Skeletal muscle tissue (tissue), 3 donors: ENCODE measurements at regions not wholly inside any gene's neighbourhood (a gene's known extent, or its start where the extent isn't known, plus 50 kb on each side); places are given as distances from the start of the nearest gene placed in this dataset.
A peak's percentile ranks its signal among the peaks of the same experiment; 100 is the strongest.
"Not testable (repeated sequence)": the region's sequence is repeated elsewhere in the genome, so short reads cannot be mapped to it uniquely, and the experiment has no call there.

Experiments
- H3K27ac ChIP-seq: one replicate; pipeline ENCODE4 v1.7.0; 2013; ENCODE audit warnings: mild to moderate bottlenecking, low read depth, low read length, inconsistent platforms
- H3K27me3 ChIP-seq, 3 donors: one replicate each; pipeline ENCODE4 v1.7.0; 2013; ENCODE audit warnings: low read length in 3 of 3; ENCODE audit not compliant: control insufficient read depth in 3 of 3, insufficient read depth in 3 of 3
- H3K36me3 ChIP-seq, 3 donors: one replicate each; pipeline ENCODE4 v1.7.0; 2013; ENCODE audit warnings: low read length in 3 of 3; ENCODE audit not compliant: control insufficient read depth in 3 of 3, insufficient read depth in 3 of 3
- H3K4me1 ChIP-seq, 3 donors: one replicate each; pipeline ENCODE4 v1.7.0; 2013; ENCODE audit warnings: low read length in 3 of 3, mild to moderate bottlenecking in 3 of 3; ENCODE audit not compliant: control insufficient read depth in 3 of 3, insufficient read depth in 3 of 3
- H3K4me3 ChIP-seq, 3 donors: one replicate each; pipeline ENCODE4 v1.7.0; 2013; ENCODE audit warnings: low read length in 3 of 3
- H3K9ac ChIP-seq, 3 donors: one replicate each; pipeline ENCODE4 v1.7.0; 2013; ENCODE audit warnings: low read length in 3 of 3, mild to moderate bottlenecking in 3 of 3, moderate library complexity in 2 of 3, low read depth in 1 of 3
- H3K9me3 ChIP-seq, 3 donors: one replicate each; pipeline ENCODE4 v1.7.0; 2013; ENCODE audit warnings: low read length in 3 of 3; ENCODE audit not compliant: control insufficient read depth in 3 of 3
- donor health status: Osteomylitis.

GRCh38 chr6:100093405-100093804 lies 99.4 kb upstream of the MCHR2 start:
- Histone ChIP-seq H3K9me3 (no peaks in the 10 kb centered on the region), H3K9ac (no peak overlapping the region), H3K4me1 (no peaks in the 10 kb centered on the region), H3K4me3 (no peak overlapping the region), H3K36me3 (no peaks in the 10 kb centered on the region), H3K27ac (no peak overlapping the region), H3K27me3 (no peaks in the 10 kb centered on the region)

- H3K36me3 ChIP-seq: no peaks in the 10 kb centered on the region
- H3K27ac ChIP-seq: peak overlapping the region; percentile 66
- no peaks in the 10 kb centered on the region for H3K27me3 ChIP-seq
- no peak overlapping the region for H3K4me3 ChIP-seq
- H3K9me3 ChIP-seq: no peaks in the 10 kb centered on the region
- peaks cover 9 to 18% (median 10%) of the 10 kb centered on the region in 3 donors for H3K4me1 ChIP-seq
- H3K9ac ChIP-seq: no peak overlapping the region
These were observed 94.0 kb upstream of the MCHR2 start for GRCh38 chr6:100088009-100088408.

- Histone ChIP-seq H3K4me1 (peaks cover 9 to 18% (median 10%) of the 10 kb centered on the region in 3 donors), H3K9me3 (no peaks in the 10 kb centered on the region), H3K27me3 (no peaks in the 10 kb centered on the region), H3K9ac (no peak overlapping the region), H3K27ac (peak overlapping the region; percentile 77), H3K4me3 (no peak overlapping the region), H3K36me3 (no peaks in the 10 kb centered on the region)
These were observed 91.0 kb upstream of the MCHR2 start for GRCh38 chr6:100084991-100085364.

GRCh38 chr6:100084316-100084990 lies 90.4 kb upstream of the MCHR2 start:
- Histone ChIP-seq H3K4me3 (no peak overlapping the region), H3K36me3 (no peaks in the 10 kb centered on the region), H3K27ac (peak overlapping the region; percentile 77), H3K27me3 (no peaks in the 10 kb centered on the region), H3K9me3 (no peaks in the 10 kb centered on the region), H3K4me1 (peaks cover 9 to 18% (median 10%) of the 10 kb centered on the region in 3 donors), H3K9ac (peak overlapping the region in 2 of 3 donors; percentile 28 to 40)

- no peaks in the 10 kb centered on the region for H3K36me3 ChIP-seq
- H3K9me3 ChIP-seq: no peaks in the 10 kb centered on the region
- peaks cover 5 to 9% (median 7%) of the 10 kb centered on the region in 3 donors for H3K4me1 ChIP-seq
- H3K9ac ChIP-seq: peak overlapping the region in 1 of 3 donors; percentile 27
- peak overlapping the region in 1 of 3 donors; percentile 42 for H3K4me3 ChIP-seq
- no peaks in the 10 kb centered on the region for H3K27me3 ChIP-seq
- H3K27ac ChIP-seq: peak overlapping the region; percentile 11
These were observed 84.5 kb upstream of the MCHR2 start for GRCh38 chr6:100078509-100078908.

- Histone ChIP-seq H3K27me3 (no peaks in the 10 kb centered on the region), H3K27ac (no peak overlapping the region), H3K36me3 (no peaks in the 10 kb centered on the region), H3K4me3 (no peak overlapping the region), H3K9me3 (peaks cover 0 to 3% (median 3%) of the 10 kb centered on the region in 3 donors), H3K9ac (no peak overlapping the region), H3K4me1 (no peaks in the 10 kb centered on the region)
These were observed 71.3 kb upstream of the MCHR2 start for GRCh38 chr6:100065348-100065747.

GRCh38 chr6:100062621-100063020 lies 68.6 kb upstream of the MCHR2 start:
- no peak overlapping the region for H3K27ac ChIP-seq
- H3K9me3 ChIP-seq: no peaks in the 10 kb centered on the region
- no peak overlapping the region for H3K9ac ChIP-seq
- no peak overlapping the region for H3K4me3 ChIP-seq
- H3K27me3 ChIP-seq: no peaks in the 10 kb centered on the region
- H3K36me3 ChIP-seq: no peaks in the 10 kb centered on the region
- no peaks in the 10 kb centered on the region for H3K4me1 ChIP-seq

GRCh38 chr6:100057941-100058340 lies 63.9 kb upstream of the MCHR2 start:
- H3K27me3 ChIP-seq: no peaks in the 10 kb centered on the region
- no peaks in the 10 kb centered on the region for H3K4me1 ChIP-seq
- H3K36me3 ChIP-seq: no peaks in the 10 kb centered on the region
- H3K9ac ChIP-seq: no peak overlapping the region
- H3K9me3 ChIP-seq: peaks cover 0 to 5% (median 2%) of the 10 kb centered on the region in 3 donors
- no peak overlapping the region for H3K27ac ChIP-seq
- H3K4me3 ChIP-seq: no peak overlapping the region

- Histone ChIP-seq H3K27ac (no peak overlapping the region), H3K4me1 (no peaks in the 10 kb centered on the region), H3K36me3 (no peaks in the 10 kb centered on the region), H3K27me3 (no peaks in the 10 kb centered on the region), H3K9me3 (no peaks in the 10 kb centered on the region), H3K9ac (no peak overlapping the region), H3K4me3 (no peak overlapping the region)
These were observed 56.5 kb upstream of the MCHR2 start for GRCh38 chr6:100050550-100050949.

GRCh38 chr6:100043961-100044360 lies 49.9 kb upstream of the MCHR2 start:
- not testable (repeated sequence) for H3K9me3 ChIP-seq, H3K9ac ChIP-seq, H3K27ac ChIP-seq, H3K4me3 ChIP-seq, H3K36me3 ChIP-seq, H3K4me1 ChIP-seq, H3K27me3 ChIP-seq
